Activated CD4-positive, alpha-beta T cell treated with anti-CD3 and anti-CD28 coated beads, Interleukin-2, amount 10 ng/mL, durations not matched to agents 7 days and 5 days (primary cell): ENCODE measurements at regions not wholly inside any gene's neighbourhood (a gene's known extent, or its start where the extent isn't known, plus 50 kb on each side); places are given as distances from the start of the nearest gene placed in this dataset.

Source experiments
- CTCF ChIA-PET: fragments of 350-600 bp; sonication (Branson Sonifier 250); formaldehyde crosslinking; loops from one replicate; lab custom pipeline; 2021; ENCODE audit warnings: antibody characterized with exemption; lab: Charles Lee
- POLR2A ChIA-PET: fragments of 350-600 bp; sonication (Branson Sonifier 250); formaldehyde crosslinking; loops from one replicate; lab custom pipeline; 2021; ENCODE audit warnings: antibody characterized with exemption; lab: Charles Lee
- DNase-seq: peaks from one replicate; pipeline ENCODE4 v3.0.0-alpha.2; 2020
- H3K27ac Mint-ChIP-seq: one replicate; pipeline ENCODE4 v1.8.0; 2021; ENCODE audit warnings: mild to moderate bottlenecking, moderate library complexity, mixed read lengths
- H3K27me3 Mint-ChIP-seq: one replicate; pipeline ENCODE4 v1.8.0; 2021; ENCODE audit warnings: mixed read lengths
- H3K36me3 Mint-ChIP-seq: one replicate; pipeline ENCODE4 v1.8.0; 2021; ENCODE audit warnings: low read depth, mixed read lengths
- H3K4me1 Mint-ChIP-seq: one replicate; pipeline ENCODE4 v1.8.0; 2021; ENCODE audit warnings: mixed read lengths
- H3K4me3 Mint-ChIP-seq: one replicate; pipeline ENCODE4 v1.8.0; 2021; ENCODE audit warnings: mild to moderate bottlenecking, moderate library complexity, mixed read lengths
- H3K9me3 Mint-ChIP-seq: one replicate; pipeline ENCODE4 v1.8.0; 2021; ENCODE audit warnings: mixed read lengths

- CTCF ChIA-PET, result no interaction called here
- Mint-ChIP-seq H3K36me3 (no peaks in the 10 kb centered on the region), H3K27ac (no peak overlapping the region), H3K4me1 (no peaks in the 10 kb centered on the region), H3K9me3 (no peaks in the 10 kb centered on the region), H3K4me3 (no peak overlapping the region), H3K27me3 (no peaks in the 10 kb centered on the region)
- DNase-seq, result no peak
- POLR2A ChIA-PET, result no interaction called here
These were observed 437.2 kb upstream of the EDIL3 start for GRCh38 chr5:84821924-84822323.

GRCh38 chr5:84817953-84818352, 433.3 kb upstream of the EDIL3 start:
- ChIA-PET CTCF (no interaction called here), POLR2A (no interaction called here)
- DNase-seq, result no peak
- no peak overlapping the region for H3K4me3 Mint-ChIP-seq
- no peaks in the 10 kb centered on the region for H3K27me3 Mint-ChIP-seq
- H3K9me3 Mint-ChIP-seq, result no peaks in the 10 kb centered on the region
- no peaks in the 10 kb centered on the region for H3K36me3 Mint-ChIP-seq
- no peaks in the 10 kb centered on the region for H3K4me1 Mint-ChIP-seq
- H3K27ac Mint-ChIP-seq, result no peak overlapping the region

GRCh38 chr5:84816746-84817547, 432.3 kb upstream of the EDIL3 start:
- ChIA-PET CTCF (interaction anchor here (1.3 kb wide), 1 partner anchor 10 kb away, joined by 3 read pairs; no protein-coding TSS in a partner anchor), POLR2A (no interaction called here)
- H3K4me3 Mint-ChIP-seq, result no peak overlapping the region
- no peak overlapping the region for H3K27ac Mint-ChIP-seq
- H3K4me1 Mint-ChIP-seq, result no peaks in the 10 kb centered on the region
- no peaks in the 10 kb centered on the region for H3K36me3 Mint-ChIP-seq
- DNase-seq, result no peak
- no peaks in the 10 kb centered on the region for H3K27me3 Mint-ChIP-seq
- no peaks in the 10 kb centered on the region for H3K9me3 Mint-ChIP-seq

- ChIA-PET POLR2A (no interaction called here), CTCF (interaction anchor here (1.3 kb wide), 1 partner anchor 11 kb away, joined by 3 read pairs; no protein-coding TSS in a partner anchor)
- Mint-ChIP-seq H3K36me3 (no peaks in the 10 kb centered on the region), H3K27me3 (no peaks in the 10 kb centered on the region), H3K9me3 (no peaks in the 10 kb centered on the region), H3K4me3 (no peak overlapping the region), H3K4me1 (no peaks in the 10 kb centered on the region), H3K27ac (no peak overlapping the region)
- DNase-seq, result no peak
These were observed 431.5 kb upstream of the EDIL3 start for GRCh38 chr5:84816160-84816559.

- H3K4me3 Mint-ChIP-seq, result no peak overlapping the region
- POLR2A ChIA-PET, result no interaction called here
- DNase-seq, result no peak
- CTCF ChIA-PET, result no interaction called here
- H3K27me3 Mint-ChIP-seq, result no peaks in the 10 kb centered on the region
- no peaks in the 10 kb centered on the region for H3K4me1 Mint-ChIP-seq
- no peaks in the 10 kb centered on the region for H3K36me3 Mint-ChIP-seq
- no peak overlapping the region for H3K27ac Mint-ChIP-seq
- H3K9me3 Mint-ChIP-seq, result no peaks in the 10 kb centered on the region
These were observed 420.8 kb upstream of the EDIL3 start for GRCh38 chr5:84805473-84805872.

GRCh38 chr5:84796399-84796798, 411.7 kb upstream of the EDIL3 start:
- no peaks in the 10 kb centered on the region for H3K27me3 Mint-ChIP-seq

GRCh38 chr5:84794486-84795035, 409.9 kb upstream of the EDIL3 start:
- ChIA-PET CTCF (no interaction called here), POLR2A (no interaction called here)
- Mint-ChIP-seq H3K27me3 (no peaks in the 10 kb centered on the region), H3K9me3 (no peaks in the 10 kb centered on the region), H3K4me3 (no peak overlapping the region), H3K4me1 (no peaks in the 10 kb centered on the region), H3K36me3 (no peaks in the 10 kb centered on the region), H3K27ac (no peak overlapping the region)
- no peak for DNase-seq

More at GRCh38 chr5:84796399-84796798, 411.7 kb upstream of the EDIL3 start:
- Mint-ChIP-seq H3K9me3 (no peaks in the 10 kb centered on the region), H3K36me3 (no peaks in the 10 kb centered on the region), H3K4me3 (no peak overlapping the region), H3K27ac (no peak overlapping the region), H3K4me1 (no peaks in the 10 kb centered on the region)
- ChIA-PET CTCF (no interaction called here), POLR2A (no interaction called here)
- no peak for DNase-seq

GRCh38 chr5:84791730-84792129, 407.1 kb upstream of the EDIL3 start:
- no peak for DNase-seq
- ChIA-PET CTCF (no interaction called here), POLR2A (no interaction called here)
- Mint-ChIP-seq H3K4me3 (no peak overlapping the region), H3K27me3 (no peaks in the 10 kb centered on the region), H3K36me3 (no peaks in the 10 kb centered on the region), H3K9me3 (no peaks in the 10 kb centered on the region), H3K27ac (no peak overlapping the region), H3K4me1 (no peaks in the 10 kb centered on the region)

GRCh38 chr5:84791138-84791537, 406.5 kb upstream of the EDIL3 start:
- Mint-ChIP-seq H3K27me3 (no peaks in the 10 kb centered on the region), H3K36me3 (no peaks in the 10 kb centered on the region), H3K9me3 (no peaks in the 10 kb centered on the region), H3K4me1 (no peaks in the 10 kb centered on the region), H3K4me3 (no peak overlapping the region), H3K27ac (no peak overlapping the region)
- CTCF ChIA-PET, result no interaction called here
- POLR2A ChIA-PET, result no interaction called here
- DNase-seq, result no peak

GRCh38 chr5:84790406-84790805, 405.7 kb upstream of the EDIL3 start:
- ChIA-PET POLR2A (no interaction called here), CTCF (no interaction called here)
- Mint-ChIP-seq H3K36me3 (no peaks in the 10 kb centered on the region), H3K9me3 (no peaks in the 10 kb centered on the region), H3K4me1 (no peaks in the 10 kb centered on the region), H3K4me3 (no peak overlapping the region), H3K27me3 (no peaks in the 10 kb centered on the region), H3K27ac (no peak overlapping the region)
- no peak for DNase-seq

- CTCF ChIA-PET, result no interaction called here
- DNase-seq, result no peak
- no peak overlapping the region for H3K27ac Mint-ChIP-seq
- H3K9me3 Mint-ChIP-seq, result no peaks in the 10 kb centered on the region
- H3K4me3 Mint-ChIP-seq, result no peak overlapping the region
- H3K36me3 Mint-ChIP-seq, result no peaks in the 10 kb centered on the region
- H3K27me3 Mint-ChIP-seq, result no peaks in the 10 kb centered on the region
- POLR2A ChIA-PET, result no interaction called here
- no peaks in the 10 kb centered on the region for H3K4me1 Mint-ChIP-seq
These were observed 398.3 kb upstream of the EDIL3 start for GRCh38 chr5:84783003-84783402.

- no peaks in the 10 kb centered on the region for H3K27me3 Mint-ChIP-seq
- ChIA-PET POLR2A (no interaction called here), CTCF (no interaction called here)
- no peaks in the 10 kb centered on the region for H3K9me3 Mint-ChIP-seq
- no peak overlapping the region for H3K27ac Mint-ChIP-seq
- no peak overlapping the region for H3K4me3 Mint-ChIP-seq
- DNase-seq, result no peak
- H3K4me1 Mint-ChIP-seq, result no peaks in the 10 kb centered on the region
- H3K36me3 Mint-ChIP-seq, result no peaks in the 10 kb centered on the region
These were observed 394.5 kb upstream of the EDIL3 start for GRCh38 chr5:84779186-84779585.

- ChIA-PET CTCF (no interaction called here), POLR2A (no interaction called here)
- H3K4me3 Mint-ChIP-seq, result no peak overlapping the region
- no peaks in the 10 kb centered on the region for H3K27me3 Mint-ChIP-seq
- no peaks in the 10 kb centered on the region for H3K4me1 Mint-ChIP-seq
- no peaks in the 10 kb centered on the region for H3K36me3 Mint-ChIP-seq
- no peak overlapping the region for H3K27ac Mint-ChIP-seq
- DNase-seq, result no peak
- H3K9me3 Mint-ChIP-seq, result no peaks in the 10 kb centered on the region
These were observed 379.5 kb upstream of the EDIL3 start for GRCh38 chr5:84764227-84764626.

- POLR2A ChIA-PET, result no interaction called here
- H3K27me3 Mint-ChIP-seq, result no peaks in the 10 kb centered on the region
- no peaks in the 10 kb centered on the region for H3K36me3 Mint-ChIP-seq
These were observed 373.3 kb upstream of the EDIL3 start for GRCh38 chr5:84758008-84758407.

More at GRCh38 chr5:84758008-84758407, 373.3 kb upstream of the EDIL3 start:
- no peaks in the 10 kb centered on the region for H3K4me1 Mint-ChIP-seq
- no peak overlapping the region for H3K4me3 Mint-ChIP-seq
- DNase-seq, result no peak
- no peak overlapping the region for H3K27ac Mint-ChIP-seq
- no peaks in the 10 kb centered on the region for H3K9me3 Mint-ChIP-seq
- CTCF ChIA-PET, result no interaction called here
